ENCODE measurements at regions not wholly inside any gene's neighbourhood (a gene's known extent, or its start where the extent isn't known, plus 50 kb on each side); places are given as distances from the start of the nearest gene placed in this dataset.

DNA sequence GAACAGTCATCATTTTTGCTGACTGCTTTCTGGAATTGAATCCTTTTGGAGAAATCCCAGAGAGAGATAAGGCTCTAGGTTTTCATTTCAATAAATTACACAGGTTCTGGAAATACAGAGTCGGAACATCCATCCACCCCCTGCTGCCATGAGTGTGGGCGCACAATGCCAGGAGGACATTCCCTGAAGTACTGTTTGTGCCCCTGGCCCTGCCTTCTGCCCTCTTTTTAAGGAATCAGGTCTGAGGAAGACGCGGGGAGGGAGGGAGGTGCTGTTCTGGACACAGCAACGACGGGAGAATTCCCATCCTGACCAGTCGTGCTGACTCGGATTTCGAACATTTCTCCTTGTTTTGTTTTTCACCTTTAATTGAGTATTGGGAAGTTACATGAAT lies 69.0 kb downstream of the SEC61G start:
- no peak for TF ChIP-seq RAD21 (IDR thresholded peaks at IDR 0.05; ENCODE audit: low read length)
- no peak for TF ChIP-seq CTCF (conservative IDR thresholded peaks at IDR 0.05; ENCODE audit: low read depth, low read length)
